ENCODE measurements at regions not wholly inside any gene's neighbourhood (a gene's known extent, or its start where the extent isn't known, plus 50 kb on each side); places are given as distances from the start of the nearest gene placed in this dataset.

GRCh38 chr5:4630031-4630430 lies 510.1 kb upstream of the ADAMTS16 start:
- no peak for TF ChIP-seq POLR2AphosphoS5 (IDR thresholded peaks at IDR 0.05; ENCODE audit: low read depth, low read length)
- TF ChIP-seq SIN3A (IDR thresholded peaks at IDR 0.05; ENCODE audit: borderline replicate concordance, insufficient read depth, low read length) = no peak
- TF ChIP-seq REST (IDR thresholded peaks at IDR 0.05; ENCODE audit: insufficient read depth in 1 of 2, low read depth in 2 of 2, low read length in 2 of 2) = no peak
- no peak for TF ChIP-seq TAF1 (IDR thresholded peaks at IDR 0.05; ENCODE audit: borderline replicate concordance, insufficient read depth, low read length)
- TF ChIP-seq FOXP2 (optimal IDR thresholded peaks at IDR 0.05; ENCODE audit: borderline replicate concordance, extremely low read depth, extremely low read length, insufficient read depth) = no peak

Data from PFSK-1 (cell line).